Colonic mucosa (tissue), 4 donors: ENCODE measurements at regions not wholly inside any gene's neighbourhood (a gene's known extent, or its start where the extent isn't known, plus 50 kb on each side); places are given as distances from the start of the nearest gene placed in this dataset.

Source experiments
- DNase-seq: peaks from one replicate; pipeline ENCODE4 v3.0.0-alpha.2; 2020
- H3K27ac ChIP-seq: fragments of 200-600 bp; one replicate; pipeline ENCODE4 v1.8.0; 2021
- H3K27me3 ChIP-seq: fragments of 200-600 bp; one replicate; pipeline ENCODE4 v1.8.0; 2021
- H3K36me3 ChIP-seq: fragments of 200-600 bp; one replicate; pipeline ENCODE4 v1.8.0; 2021
- H3K4me1 ChIP-seq: fragments of 200-600 bp; one replicate; pipeline ENCODE4 v1.8.0; 2021; ENCODE audit warnings: mild to moderate bottlenecking
- H3K4me3 ChIP-seq: fragments of 200-600 bp; one replicate; pipeline ENCODE4 v1.8.0; 2021
- H3K9ac ChIP-seq, 2 donors: one replicate each; pipeline ENCODE4 v1.7.0; 2013; ENCODE audit warnings: control low read depth in 2 of 2, low read depth in 2 of 2, low read length in 2 of 2
- H3K9me3 ChIP-seq: fragments of 200-600 bp; one replicate; pipeline ENCODE4 v1.8.0; 2021
- intact Hi-C: fragments of 100-400 bp; cut with DNase I; formaldehyde crosslinking; loops from one replicate; pipeline ENCODE4 v1.14.1; 2022
- TF ChIP-seq, protein P1 (sequence below): fragments of 200-600 bp; IDR thresholded peaks from one replicate; pipeline ENCODE4 v1.8.0; 2022; ENCODE audit warnings: antibody characterized with exemption, mild to moderate bottlenecking
- donor health status: healthy.
- donor health status: DM: no; HTN: no; CAD: no.
- donor health status: DM: no; HTN: no; CAD: no.

DNA sequence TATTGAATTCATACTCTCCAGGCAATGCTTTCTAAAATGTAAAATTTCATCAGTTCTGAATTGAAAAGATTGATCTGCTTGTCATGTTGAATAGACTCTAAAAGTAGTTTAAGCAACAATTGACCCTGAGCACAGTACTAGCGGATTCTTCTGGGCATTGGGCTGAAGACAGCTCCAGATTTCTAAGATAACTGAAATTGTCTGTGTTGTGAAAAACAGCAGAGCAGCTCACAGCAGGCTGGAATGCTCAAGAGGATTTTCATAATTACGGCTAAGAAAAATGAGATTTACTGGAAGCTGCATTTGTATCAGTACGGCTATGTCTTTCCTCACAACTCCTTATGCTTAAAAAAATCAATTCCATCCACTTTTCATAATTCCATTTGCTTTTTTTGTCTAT, 373.7 kb downstream of the HACE1 start:
- intact Hi-C loops = no loop called here
- no peak overlapping the region for H3K27ac ChIP-seq
- H3K9ac ChIP-seq = no peak overlapping the region
- H3K36me3 ChIP-seq = no peaks in the 10 kb centered on the region
- DNase-seq = no peak
- H3K9me3 ChIP-seq = no peaks in the 10 kb centered on the region
- H3K4me3 ChIP-seq = no peak overlapping the region
- no peaks in the 10 kb centered on the region for H3K27me3 ChIP-seq
- TF ChIP-seq, protein P1, sequence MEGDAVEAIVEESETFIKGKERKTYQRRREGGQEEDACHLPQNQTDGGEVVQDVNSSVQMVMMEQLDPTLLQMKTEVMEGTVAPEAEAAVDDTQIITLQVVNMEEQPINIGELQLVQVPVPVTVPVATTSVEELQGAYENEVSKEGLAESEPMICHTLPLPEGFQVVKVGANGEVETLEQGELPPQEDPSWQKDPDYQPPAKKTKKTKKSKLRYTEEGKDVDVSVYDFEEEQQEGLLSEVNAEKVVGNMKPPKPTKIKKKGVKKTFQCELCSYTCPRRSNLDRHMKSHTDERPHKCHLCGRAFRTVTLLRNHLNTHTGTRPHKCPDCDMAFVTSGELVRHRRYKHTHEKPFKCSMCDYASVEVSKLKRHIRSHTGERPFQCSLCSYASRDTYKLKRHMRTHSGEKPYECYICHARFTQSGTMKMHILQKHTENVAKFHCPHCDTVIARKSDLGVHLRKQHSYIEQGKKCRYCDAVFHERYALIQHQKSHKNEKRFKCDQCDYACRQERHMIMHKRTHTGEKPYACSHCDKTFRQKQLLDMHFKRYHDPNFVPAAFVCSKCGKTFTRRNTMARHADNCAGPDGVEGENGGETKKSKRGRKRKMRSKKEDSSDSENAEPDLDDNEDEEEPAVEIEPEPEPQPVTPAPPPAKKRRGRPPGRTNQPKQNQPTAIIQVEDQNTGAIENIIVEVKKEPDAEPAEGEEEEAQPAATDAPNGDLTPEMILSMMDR = no peak
- no peaks in the 10 kb centered on the region for H3K4me1 ChIP-seq

DNA sequence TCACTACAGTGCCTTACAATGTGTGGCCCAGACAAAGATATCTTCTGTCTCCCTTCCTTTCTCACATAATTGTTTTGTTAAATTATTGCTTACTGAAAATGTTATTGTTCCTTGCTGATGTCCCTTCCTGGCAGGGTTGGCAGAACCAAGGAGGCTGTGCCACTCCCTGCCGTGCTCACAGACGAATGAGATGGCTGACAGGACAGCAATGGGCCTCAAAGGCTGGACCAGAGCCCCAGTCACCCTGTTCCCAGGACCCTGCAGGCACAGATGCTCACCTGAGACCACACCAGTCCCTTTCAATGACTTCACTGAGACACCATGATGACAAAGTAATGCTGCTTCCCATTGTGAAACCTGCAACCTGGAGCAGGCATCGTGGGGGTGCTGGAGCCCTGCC, 375.1 kb downstream of the HACE1 start:
- TF ChIP-seq, protein P1 = no peak
- H3K4me1 ChIP-seq = no peaks in the 10 kb centered on the region
- no peaks in the 10 kb centered on the region for H3K9me3 ChIP-seq
- H3K27ac ChIP-seq = no peak overlapping the region
- DNase-seq = no peak
- no peaks in the 10 kb centered on the region for H3K27me3 ChIP-seq
- no peak overlapping the region for H3K9ac ChIP-seq
- no peaks in the 10 kb centered on the region for H3K36me3 ChIP-seq
- no peak overlapping the region for H3K4me3 ChIP-seq
- intact Hi-C loops = no loop called here

DNA sequence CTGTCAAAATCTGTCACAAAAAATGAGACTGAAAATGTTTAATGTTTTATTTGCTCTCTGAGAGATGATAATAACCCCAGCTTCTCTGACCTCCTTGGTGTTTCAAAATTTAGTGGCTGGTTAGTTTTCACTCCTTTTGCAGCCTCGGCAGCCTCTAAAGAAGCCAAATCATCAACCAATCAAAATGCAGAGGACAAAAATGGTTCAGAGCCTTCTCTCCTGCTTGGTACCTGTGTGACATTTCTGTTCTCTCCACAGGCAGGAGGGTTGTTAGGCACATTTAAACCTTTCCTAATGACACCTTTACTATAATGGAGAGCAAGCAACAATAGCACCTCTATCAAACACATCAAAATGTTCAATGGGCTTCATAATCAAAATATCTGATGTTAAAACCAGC, 375.5 kb downstream of the HACE1 start:
- DNase-seq = no peak
- H3K9me3 ChIP-seq = no peaks in the 10 kb centered on the region
- no peak overlapping the region for H3K27ac ChIP-seq
- TF ChIP-seq, protein P1 = no peak
- no peak overlapping the region for H3K4me3 ChIP-seq
- no peaks in the 10 kb centered on the region for H3K27me3 ChIP-seq
- intact Hi-C loops = no loop called here
- no peaks in the 10 kb centered on the region for H3K4me1 ChIP-seq
- no peaks in the 10 kb centered on the region for H3K36me3 ChIP-seq
- no peak overlapping the region for H3K9ac ChIP-seq

DNA sequence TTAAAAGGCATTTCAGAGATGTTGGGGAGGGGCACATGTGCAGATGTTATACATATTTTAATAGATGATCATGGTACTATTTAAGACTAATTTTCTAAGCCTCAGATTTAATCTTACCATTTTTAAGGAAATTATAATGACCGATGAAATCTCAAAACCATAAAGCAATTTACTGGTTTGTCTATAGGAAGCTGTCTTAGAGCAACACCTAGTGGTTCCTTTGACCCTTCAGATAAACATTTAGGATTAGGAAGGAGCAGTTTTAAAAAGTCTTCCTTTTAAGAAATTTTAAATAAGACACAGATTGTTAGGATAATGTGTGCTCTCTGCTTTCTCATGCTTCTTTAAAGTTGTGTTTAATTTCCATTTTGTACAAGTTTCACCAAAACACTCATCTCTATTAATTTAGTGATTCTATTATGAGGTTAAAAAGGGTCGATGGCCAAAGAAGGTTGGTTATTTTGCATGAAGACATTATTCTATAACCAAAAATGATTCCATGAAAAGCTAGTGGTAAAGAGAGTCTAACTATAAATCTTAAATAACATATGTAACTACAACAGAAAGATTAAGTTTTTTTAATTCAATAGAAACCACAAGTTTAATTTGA, 376.4 kb downstream of the HACE1 start:
- no peak overlapping the region for H3K4me3 ChIP-seq
- no peak overlapping the region for H3K27ac ChIP-seq
- DNase-seq = no peak
- H3K27me3 ChIP-seq = no peaks in the 10 kb centered on the region
- H3K36me3 ChIP-seq = no peaks in the 10 kb centered on the region
- intact Hi-C loops = no loop called here
- no peak overlapping the region for H3K9ac ChIP-seq
- TF ChIP-seq, protein P1 = no peak
- no peaks in the 10 kb centered on the region for H3K4me1 ChIP-seq
- H3K9me3 ChIP-seq = no peaks in the 10 kb centered on the region

DNA sequence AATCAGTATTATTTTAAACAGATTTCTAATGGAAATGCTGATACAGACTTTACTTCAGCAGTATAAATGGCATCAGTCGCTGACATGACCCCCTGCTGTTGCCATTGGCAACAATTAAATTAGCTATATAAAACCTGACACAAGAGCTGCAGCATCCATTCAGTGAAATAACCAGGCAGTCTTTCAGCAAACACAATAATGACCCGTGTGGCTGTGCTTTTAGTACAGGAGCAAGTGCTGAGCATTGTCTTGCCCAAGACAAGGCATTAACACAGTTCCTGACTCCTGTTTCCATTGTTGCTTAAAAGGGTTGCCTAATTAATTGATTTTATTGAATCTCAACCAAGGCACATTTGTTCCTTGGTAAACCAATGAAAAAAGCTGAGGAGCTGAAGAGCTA, 382.1 kb downstream of the HACE1 start:
- Histone ChIP-seq H3K27ac (no peak overlapping the region), H3K9ac (no peak overlapping the region), H3K4me3 (no peak overlapping the region), H3K4me1 (no peaks in the 10 kb centered on the region), H3K36me3 (no peaks in the 10 kb centered on the region), H3K27me3 (no peaks in the 10 kb centered on the region), H3K9me3 (no peaks in the 10 kb centered on the region)
- TF ChIP-seq, protein P1 = no peak
- DNase-seq = no peak
- intact Hi-C loops = no loop called here
